ENCODE measurements at regions not wholly inside any gene's neighbourhood (a gene's known extent, or its start where the extent isn't known, plus 50 kb on each side); places are given as distances from the start of the nearest gene placed in this dataset.

DNA sequence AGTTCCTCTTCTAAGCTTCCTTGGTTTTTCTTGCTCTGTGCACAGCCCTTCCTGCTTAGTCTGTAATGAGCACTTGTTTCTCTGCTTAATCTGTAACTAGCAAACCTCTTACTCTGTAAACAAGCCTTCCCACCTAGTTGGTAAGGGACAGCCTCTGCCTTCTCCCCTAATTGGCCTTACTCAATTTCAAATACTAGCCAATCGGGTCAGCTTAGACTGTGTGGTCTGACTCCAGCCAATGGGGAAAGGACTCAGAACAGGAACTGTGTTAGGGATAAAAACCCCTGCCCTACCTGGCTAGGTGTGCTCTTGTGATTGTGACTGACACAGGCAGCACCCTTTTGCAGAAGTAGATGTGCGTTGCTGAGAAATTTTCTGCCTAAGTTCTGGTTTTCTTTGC is 136.5 kb upstream of the AADAT start:
- WGBS, 2 donors, result 49 to 60% methylated on average over 2 of the region's 2 CpGs
- no peak for TF ChIP-seq CTCF (IDR thresholded peaks at IDR 0.05; ENCODE audit: control extremely low read depth, extremely low read depth)
- Histone ChIP-seq H3K9me3 (ENCODE audit: control insufficient read depth in 4 of 4, insufficient read depth in 3 of 4, low read length in 3 of 4) (peaks cover 0 to 8% (median under 1%) of the 10 kb centered on the region in 4 donors), H3K4me1 (ENCODE audit: control insufficient read depth in 5 of 5, insufficient read depth in 5 of 5, low read length in 5 of 5) (no peaks in the 10 kb centered on the region), H3K4me3 (no peak overlapping the region), H3K27me3 (ENCODE audit: control insufficient read depth in 3 of 3, insufficient read depth in 3 of 3, low read length in 2 of 3) (no peaks in the 10 kb centered on the region), H3K36me3 (ENCODE audit: control insufficient read depth in 4 of 4, insufficient read depth in 4 of 4, low read length in 4 of 4) (no peaks in the 10 kb centered on the region), H3K27ac (ENCODE audit: low read depth in 1 of 2, low read length in 1 of 2) (no peak overlapping the region), H3K9ac (ENCODE audit: insufficient read depth in 1 of 2, low read length in 2 of 2) (no peak overlapping the region)
- no peak for DNase-seq
- peak; percentile 86 for ATAC-seq (ENCODE audit: insufficient read depth, low FRiP score)

GRCh38 chr4:170214731-170215130 is 125.0 kb upstream of the AADAT start:
- no peaks in the 10 kb centered on the region for H3K4me1 ChIP-seq (ENCODE audit: control insufficient read depth in 5 of 5, insufficient read depth in 5 of 5, low read length in 5 of 5)
- no peaks in the 10 kb centered on the region for H3K27me3 ChIP-seq (ENCODE audit: control insufficient read depth in 3 of 3, insufficient read depth in 3 of 3, low read length in 2 of 3)
- no peak for TF ChIP-seq CTCF (IDR thresholded peaks at IDR 0.05; ENCODE audit: control extremely low read depth, extremely low read depth)
- H3K9ac ChIP-seq (ENCODE audit: insufficient read depth in 1 of 2, low read length in 2 of 2), result no peak overlapping the region
- 66 to 78% methylated on average over 1 of the region's 1 CpG for WGBS, 2 donors
- no peak overlapping the region for H3K27ac ChIP-seq (ENCODE audit: low read depth in 1 of 2, low read length in 1 of 2)
- H3K36me3 ChIP-seq (ENCODE audit: control insufficient read depth in 4 of 4, insufficient read depth in 4 of 4, low read length in 4 of 4), result no peaks in the 10 kb centered on the region
- no peak for ATAC-seq (ENCODE audit: insufficient read depth, low FRiP score)
- peaks cover 0 to 9% (median 6%) of the 10 kb centered on the region in 4 donors for H3K9me3 ChIP-seq (ENCODE audit: control insufficient read depth in 4 of 4, insufficient read depth in 3 of 4, low read length in 3 of 4)
- no peak for DNase-seq
- H3K4me3 ChIP-seq, result no peak overlapping the region

GRCh38 chr4:170214101-170214500 is 124.3 kb upstream of the AADAT start:
- Histone ChIP-seq H3K27ac (ENCODE audit: low read depth in 1 of 2, low read length in 1 of 2) (no peak overlapping the region), H3K4me3 (no peak overlapping the region), H3K4me1 (ENCODE audit: control insufficient read depth in 5 of 5, insufficient read depth in 5 of 5, low read length in 5 of 5) (no peaks in the 10 kb centered on the region), H3K27me3 (ENCODE audit: control insufficient read depth in 3 of 3, insufficient read depth in 3 of 3, low read length in 2 of 3) (no peaks in the 10 kb centered on the region), H3K9me3 (ENCODE audit: control insufficient read depth in 4 of 4, insufficient read depth in 3 of 4, low read length in 3 of 4) (peaks cover 0 to 9% (median 6%) of the 10 kb centered on the region in 4 donors), H3K36me3 (ENCODE audit: control insufficient read depth in 4 of 4, insufficient read depth in 4 of 4, low read length in 4 of 4) (no peaks in the 10 kb centered on the region), H3K9ac (ENCODE audit: insufficient read depth in 1 of 2, low read length in 2 of 2) (no peak overlapping the region)
- DNase-seq (no peak), ATAC-seq (ENCODE audit: insufficient read depth, low FRiP score) (no peak)
- no peak for TF ChIP-seq CTCF (IDR thresholded peaks at IDR 0.05; ENCODE audit: control extremely low read depth, extremely low read depth)
- WGBS, 2 donors, result 83 to 94% methylated on average over 1 of the region's 1 CpG

- ATAC-seq (ENCODE audit: insufficient read depth, low FRiP score) (no peak), DNase-seq (no peak)
- TF ChIP-seq CTCF (IDR thresholded peaks at IDR 0.05; ENCODE audit: control extremely low read depth, extremely low read depth), result no peak
- H3K4me3 ChIP-seq, result no peak overlapping the region
- peaks cover 0 to 7% (median 1%) of the 10 kb centered on the region in 4 donors for H3K9me3 ChIP-seq (ENCODE audit: control insufficient read depth in 4 of 4, insufficient read depth in 3 of 4, low read length in 3 of 4)
- H3K9ac ChIP-seq (ENCODE audit: insufficient read depth in 1 of 2, low read length in 2 of 2), result no peak overlapping the region
- H3K36me3 ChIP-seq (ENCODE audit: control insufficient read depth in 4 of 4, insufficient read depth in 4 of 4, low read length in 4 of 4), result no peaks in the 10 kb centered on the region
- H3K27me3 ChIP-seq (ENCODE audit: control insufficient read depth in 3 of 3, insufficient read depth in 3 of 3, low read length in 2 of 3), result no peaks in the 10 kb centered on the region
- WGBS, 2 donors, result 44 to 52% methylated on average over 3 of the region's 3 CpGs
- H3K4me1 ChIP-seq (ENCODE audit: control insufficient read depth in 5 of 5, insufficient read depth in 5 of 5, low read length in 5 of 5), result no peaks in the 10 kb centered on the region
- H3K27ac ChIP-seq (ENCODE audit: low read depth in 1 of 2, low read length in 1 of 2), result no peak overlapping the region
Measured at GRCh38 chr4:170202721-170203120, 113.0 kb upstream of the AADAT start.
